AG20443 (cell line): ENCODE measurements at regions not wholly inside any gene's neighbourhood (a gene's known extent, or its start where the extent isn't known, plus 50 kb on each side); places are given as distances from the start of the nearest gene placed in this dataset.
"Not testable (repeated sequence)": the region's sequence is repeated elsewhere in the genome, so short reads cannot be mapped to it uniquely, and the experiment has no call there.

Source experiments
- DNase-seq: peaks from one replicate; pipeline ENCODE4 v3.0.0; 2012; ENCODE audit warnings: low spot score, mixed read lengths

DNA sequence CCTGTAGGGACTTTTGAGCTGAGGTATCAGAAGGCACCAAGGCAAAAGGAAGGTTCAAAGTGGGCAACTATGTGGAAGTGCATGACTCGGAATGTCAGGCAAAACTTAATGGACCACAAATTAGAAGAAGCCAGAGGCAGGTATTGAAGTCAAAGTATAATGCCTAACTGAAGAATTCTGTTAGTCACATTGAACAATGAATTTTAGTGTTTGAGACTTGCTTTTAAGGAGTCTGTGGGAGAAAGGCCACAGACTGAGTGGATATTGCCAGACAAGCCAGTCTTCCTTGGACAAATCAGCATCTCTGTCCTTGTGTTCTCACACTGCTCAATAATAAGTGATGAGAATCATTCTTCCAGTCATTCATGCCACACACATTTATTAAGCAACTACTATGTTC is 498.9 kb downstream of the STK39 start:
- no peak for DNase-seq

DNA sequence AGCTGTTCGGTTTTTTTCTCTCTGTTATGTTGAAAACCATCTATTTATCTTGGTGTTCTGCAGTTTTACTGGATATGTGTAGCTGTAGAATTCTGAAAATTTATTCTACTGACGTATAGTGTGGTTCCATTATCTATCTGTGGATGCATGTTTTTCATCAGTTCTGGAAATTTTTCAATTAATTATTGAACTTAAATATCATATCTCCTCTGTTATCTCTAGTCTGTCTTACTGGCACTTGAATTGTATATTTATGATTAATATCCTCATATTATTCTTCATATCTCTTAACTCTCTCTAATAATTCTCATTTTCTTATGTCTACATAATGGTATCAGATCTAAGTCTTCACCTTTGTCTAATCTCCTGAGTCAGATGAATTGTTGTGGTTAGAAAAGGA is 501.7 kb downstream of the STK39 start:
- no peak for DNase-seq

DNA sequence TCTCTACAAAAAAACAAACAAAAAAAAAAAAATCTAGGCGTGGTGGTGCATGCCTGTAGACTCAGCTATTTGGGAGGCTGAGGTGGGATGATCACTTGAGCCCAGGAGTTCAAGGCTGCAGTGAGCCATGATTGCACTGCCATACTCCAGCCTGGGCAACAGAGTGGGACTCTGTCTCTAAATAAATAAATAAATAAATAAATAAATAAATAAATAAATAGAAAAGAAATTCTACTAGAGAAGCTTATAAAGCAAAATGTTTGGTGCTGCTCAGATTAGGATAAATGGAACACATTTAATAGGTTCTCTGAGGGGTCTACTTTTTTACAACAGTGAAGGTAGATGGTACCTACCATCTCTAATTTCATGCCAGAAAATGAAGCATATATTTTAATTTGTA is 507.5 kb downstream of the STK39 start:
- not testable (repeated sequence) for DNase-seq

DNA sequence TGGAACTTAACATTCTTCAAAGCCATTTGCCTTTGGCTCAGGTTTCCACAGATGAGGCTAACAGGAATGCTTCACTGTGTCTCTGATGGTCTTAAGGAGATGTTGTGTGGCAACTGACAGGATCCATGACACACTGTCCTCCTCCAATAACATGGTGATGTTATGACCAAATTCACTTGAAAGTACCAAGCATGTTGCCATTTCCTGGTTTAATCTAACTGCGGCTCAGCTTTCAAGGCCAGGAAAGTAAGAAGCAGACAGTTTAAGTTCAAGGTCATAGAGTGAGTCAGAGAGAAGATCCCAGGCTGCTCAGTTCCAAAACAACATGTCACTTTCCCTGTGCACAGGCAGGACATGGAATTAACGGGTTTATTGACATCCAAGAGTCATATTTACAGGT is 513.6 kb downstream of the STK39 start:
- DNase-seq: no peak

DNA sequence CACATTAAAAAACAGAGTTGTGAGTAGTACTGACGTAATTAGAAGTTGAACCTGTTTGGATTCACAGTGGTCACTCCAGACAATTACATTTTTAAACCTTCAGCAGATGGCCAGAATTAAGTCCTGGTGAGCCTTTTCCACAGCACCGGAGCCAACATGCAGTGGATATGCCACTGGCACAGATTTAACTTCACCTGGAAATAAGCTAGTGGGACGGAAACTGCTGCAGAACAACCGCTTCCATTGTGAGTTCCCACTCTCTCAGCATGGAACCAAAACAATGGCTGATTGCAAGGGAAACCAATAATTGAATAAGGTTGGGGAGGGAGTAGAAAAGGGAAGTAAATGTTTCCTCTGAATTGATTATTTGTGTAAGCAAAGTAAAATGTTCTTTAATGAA is 515.1 kb downstream of the STK39 start:
- no peak for DNase-seq

DNA sequence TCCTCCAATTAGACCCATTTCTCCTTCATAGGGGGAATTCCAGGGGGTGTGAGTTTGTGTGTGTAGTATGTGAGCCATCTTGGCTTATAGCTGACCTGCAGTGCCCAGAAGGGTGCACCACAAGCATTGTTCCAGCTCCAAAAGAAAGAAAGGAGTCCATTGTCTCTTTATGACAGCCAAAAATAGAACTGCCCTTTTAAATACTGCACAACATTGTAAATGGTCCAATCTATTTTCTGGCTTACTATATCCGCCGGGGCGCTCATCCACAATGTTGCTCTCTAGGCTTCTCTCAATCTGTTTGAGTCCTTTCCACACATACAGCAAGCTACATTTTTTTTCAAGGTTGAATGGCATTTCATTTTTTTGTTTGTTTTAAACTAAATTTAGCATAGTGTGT is 517.5 kb downstream of the STK39 start:
- no peak for DNase-seq

DNA sequence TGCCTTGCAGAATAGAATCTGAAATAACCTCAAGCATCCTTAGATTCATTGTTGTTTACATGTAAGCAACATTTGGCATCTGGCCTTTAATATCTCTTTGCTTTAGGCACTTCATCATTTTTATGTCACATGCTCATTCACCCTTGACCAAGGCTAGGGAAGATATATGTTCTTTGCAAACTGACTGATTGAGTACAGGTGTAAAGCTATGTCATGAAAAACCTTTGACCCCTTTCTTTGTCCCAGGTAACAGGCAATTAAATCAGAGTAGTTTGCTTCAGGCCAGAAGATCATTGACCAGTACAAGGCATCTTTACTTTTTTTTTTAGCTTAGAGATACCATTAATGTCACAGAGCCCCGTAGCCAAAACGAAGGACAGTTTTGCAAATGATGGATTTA is 520.6 kb downstream of the STK39 start:
- DNase-seq: no peak

DNA sequence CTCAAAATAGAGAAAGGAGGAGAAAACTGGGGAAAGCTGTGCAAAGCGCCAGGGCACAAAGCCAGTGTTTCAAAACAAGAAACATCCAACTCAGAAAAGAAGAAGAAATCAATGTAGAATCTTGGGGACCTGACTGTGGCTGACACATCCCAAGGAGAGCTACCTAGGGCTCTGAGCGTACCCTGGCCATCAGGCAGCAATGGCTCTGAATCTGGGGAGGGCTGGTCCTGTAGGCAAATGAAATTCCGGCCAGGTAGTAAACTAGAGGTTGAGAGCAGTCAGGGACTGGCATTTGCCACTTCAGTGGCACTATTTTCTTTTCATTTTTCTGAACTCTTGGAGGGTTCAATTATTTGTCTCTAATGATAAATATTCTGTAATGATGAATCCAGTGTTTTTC is 525.8 kb downstream of the STK39 start:
- DNase-seq: no peak

DNA sequence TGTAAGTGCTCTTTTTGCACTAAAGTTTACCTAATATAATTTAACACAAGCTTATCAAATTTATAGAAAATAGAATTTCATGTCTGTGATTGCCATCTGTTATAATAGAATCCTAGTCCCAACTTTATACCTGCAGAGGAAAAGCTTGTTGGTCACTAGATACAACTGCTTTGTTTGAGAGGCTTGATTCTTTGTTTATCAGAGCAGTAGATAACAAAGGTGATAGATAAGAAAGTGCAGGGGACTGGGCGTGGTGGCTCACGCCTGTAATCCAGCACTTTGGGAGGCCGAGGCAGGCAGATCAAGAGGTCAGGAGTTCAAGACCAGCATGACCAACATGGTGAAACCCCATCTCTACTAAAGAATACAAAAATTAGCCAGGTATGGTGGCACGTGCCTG is 528.0 kb downstream of the STK39 start:
- no peak for DNase-seq

DNA sequence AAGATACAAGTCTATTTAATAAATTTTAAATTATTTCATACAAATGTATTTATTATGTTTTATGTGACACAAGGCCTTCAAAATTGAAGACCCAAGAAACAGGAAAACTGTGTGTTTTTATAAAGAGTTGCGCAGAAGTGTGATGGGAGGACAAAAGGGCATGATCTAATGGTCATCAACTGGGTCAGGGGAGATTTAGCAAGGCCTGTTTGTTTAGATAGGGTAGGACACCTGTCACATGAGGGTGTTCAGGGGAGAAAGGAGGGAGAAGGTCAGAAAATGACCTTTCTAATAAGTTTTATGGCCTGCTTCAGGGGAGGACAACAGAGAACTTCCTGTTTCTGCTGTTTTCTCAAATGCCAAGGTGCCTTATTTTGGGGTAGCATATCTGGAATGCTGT is 528.8 kb downstream of the STK39 start:
- no peak for DNase-seq

DNA sequence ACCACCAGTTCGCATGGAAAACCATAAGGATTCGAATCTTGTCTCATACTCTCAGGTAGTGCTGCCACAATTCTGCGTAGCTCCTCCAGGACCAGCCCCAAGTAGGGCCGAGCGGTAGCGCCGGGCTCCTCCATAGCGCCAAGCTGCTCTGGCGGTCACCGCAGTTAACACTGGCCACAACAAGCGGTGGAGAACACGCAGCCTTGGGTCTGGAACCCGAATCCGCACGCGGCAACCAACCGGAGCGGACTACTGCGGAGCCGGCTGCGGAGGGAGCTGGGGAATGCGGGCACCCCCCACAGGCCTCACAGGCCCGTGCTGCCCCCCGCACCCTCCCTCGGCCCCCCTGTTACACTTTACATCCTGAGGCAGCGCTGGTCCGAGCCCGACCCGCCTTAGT is 531.5 kb downstream of the STK39 start:
- DNase-seq: no peak

DNA sequence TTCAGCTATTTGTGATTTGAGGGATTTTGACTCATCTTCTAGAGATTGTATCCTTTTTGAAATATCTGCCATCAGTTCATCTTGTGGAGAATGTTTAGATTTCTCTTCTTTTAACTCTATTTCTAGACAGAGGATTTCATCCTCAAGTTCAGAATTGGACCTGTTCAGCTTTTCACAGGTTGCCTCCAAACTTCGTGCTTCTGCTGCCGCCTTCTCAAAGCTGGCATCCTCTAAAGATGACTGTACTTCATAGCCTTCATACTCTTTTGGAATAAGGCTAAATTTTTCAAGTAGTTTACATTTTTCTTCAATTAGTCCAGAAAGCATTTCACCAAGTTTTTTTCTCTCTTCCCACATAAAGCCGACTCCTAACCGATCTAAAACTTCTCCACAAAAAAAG is 531.9 kb downstream of the STK39 start:
- not testable (repeated sequence) for DNase-seq

DNA sequence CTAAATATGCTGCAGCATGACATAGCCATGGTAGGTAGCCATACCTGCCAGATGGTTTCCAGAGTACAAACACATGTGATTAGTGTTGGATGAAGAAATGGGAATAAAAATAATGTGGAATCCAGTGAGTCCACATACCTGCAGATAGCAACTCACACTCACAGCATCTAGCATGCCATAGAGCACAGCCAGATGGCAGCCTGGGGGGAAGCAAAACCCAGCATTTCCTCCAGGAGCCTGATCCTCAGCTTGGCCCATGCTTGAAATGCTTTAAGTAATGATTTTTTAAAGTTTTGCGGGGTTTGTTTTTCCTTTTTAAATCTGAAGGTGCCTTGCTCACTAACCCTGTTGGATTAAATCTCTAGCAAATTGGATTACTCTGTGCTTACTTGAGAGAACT is 535.1 kb downstream of the STK39 start:
- no peak for DNase-seq

DNA sequence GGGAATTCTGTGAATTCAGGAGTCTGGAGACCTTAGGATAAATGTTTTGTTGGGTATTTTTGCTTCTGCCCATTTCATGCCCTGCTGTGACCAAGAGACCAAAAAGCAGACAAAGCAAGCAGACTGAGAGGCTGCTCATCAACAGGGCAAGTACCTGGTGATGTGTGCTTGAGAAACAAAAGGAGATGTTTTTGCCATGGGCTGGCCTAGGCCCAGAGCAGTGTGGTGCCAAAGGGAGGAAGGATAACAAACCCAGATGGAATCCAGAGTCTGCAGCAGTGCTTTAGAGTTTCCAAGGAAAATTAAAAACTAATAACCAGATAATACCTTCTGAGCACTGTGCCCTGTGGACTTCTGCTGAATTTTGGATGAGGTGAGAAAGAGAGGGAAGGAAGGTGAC is 538.4 kb downstream of the STK39 start:
- DNase-seq: no peak

DNA sequence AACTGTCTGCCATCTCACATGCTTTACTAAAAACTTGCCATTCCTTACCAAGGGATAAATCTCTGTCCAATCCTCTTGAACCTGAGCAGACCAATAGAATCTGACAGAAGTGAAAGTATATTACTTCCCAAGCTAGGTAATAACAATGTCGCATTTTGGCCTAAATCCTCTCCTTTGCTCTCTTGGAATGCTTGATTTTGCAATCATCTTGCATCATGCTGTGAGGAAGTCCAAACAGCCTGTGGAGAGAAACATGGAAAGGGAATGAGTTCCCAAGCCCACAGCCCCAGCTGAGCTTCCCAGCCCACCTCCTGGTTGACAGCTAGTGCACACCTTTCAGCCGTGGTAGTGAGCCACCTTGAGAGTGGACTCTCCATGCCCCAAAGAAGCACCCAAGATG is 540.6 kb downstream of the STK39 start:
- DNase-seq: no peak

DNA sequence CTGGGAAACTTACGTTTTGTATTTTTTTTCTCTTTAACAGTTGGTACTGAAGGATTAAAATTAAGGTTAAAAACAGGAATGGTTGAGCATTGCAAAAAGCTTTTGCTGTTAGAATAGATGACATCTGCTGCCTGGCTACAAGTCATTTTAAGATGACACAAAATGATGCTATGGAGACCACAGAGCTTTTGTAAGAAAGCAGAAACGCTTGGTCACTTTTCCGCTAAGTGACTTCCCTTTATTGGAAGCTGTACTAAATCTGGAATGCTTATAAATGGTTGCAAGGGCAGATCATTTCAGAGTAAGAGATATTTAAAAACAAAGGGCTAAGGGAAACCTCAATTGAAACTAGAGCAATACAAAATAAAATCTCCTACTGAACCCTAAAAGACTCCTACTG is 544.0 kb downstream of the STK39 start:
- DNase-seq: no peak

DNA sequence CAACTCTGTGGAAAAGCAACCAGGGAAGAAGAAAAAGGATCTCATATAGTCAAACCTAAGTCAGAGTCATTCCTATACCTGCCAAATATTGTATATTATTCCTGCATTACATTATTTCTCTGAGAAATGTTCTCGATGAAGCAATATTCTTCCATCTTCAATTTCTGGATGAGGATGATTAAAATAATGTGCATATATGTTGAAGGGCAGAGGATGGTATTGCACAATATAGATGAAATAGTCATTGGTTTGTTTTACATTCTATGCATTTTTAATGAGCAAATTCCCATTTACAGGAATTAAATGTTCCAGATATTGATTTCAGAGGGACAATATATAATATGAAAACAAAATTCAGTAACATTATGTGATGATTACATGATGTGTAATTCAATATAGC is 545.2 kb downstream of the STK39 start:
- DNase-seq: no peak

DNA sequence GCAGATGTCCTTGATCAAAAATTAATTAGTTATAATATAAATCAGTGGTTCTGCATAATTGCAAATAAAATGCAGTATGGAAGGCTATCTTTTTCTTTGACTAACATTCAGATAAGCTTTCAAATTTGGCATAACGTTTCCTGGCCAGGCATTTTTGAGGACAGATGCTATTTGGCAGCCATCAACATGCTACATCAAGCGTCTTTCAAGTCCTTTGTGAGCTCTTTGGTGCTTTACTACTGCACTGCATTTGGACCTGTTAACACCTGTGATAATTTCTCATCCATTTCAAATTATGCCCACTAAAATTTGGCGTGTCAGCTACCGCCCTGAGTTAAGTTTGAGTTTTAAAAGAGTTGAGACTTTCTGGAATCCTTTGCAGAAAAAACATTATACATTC is 545.7 kb downstream of the STK39 start:
- DNase-seq: no peak

DNA sequence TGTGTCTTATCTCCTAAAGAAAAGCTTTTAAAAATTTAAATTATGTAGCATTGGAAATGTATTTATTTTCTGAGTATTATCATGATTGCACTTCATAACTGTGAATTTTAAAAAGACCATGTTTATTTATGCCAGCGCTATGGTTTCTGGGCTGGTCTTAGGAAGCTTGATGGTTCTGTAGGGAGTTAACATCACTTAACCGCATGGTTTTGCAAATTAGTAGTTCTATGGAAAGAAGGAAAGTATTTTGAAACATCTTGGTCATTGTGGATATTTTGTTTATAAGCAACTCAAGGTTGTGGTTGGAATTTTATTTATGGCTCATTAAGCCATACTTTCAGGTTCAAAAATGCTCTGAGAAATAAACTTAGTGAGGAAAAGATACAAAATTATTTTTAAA is 549.4 kb downstream of the STK39 start:
- DNase-seq: no peak

DNA sequence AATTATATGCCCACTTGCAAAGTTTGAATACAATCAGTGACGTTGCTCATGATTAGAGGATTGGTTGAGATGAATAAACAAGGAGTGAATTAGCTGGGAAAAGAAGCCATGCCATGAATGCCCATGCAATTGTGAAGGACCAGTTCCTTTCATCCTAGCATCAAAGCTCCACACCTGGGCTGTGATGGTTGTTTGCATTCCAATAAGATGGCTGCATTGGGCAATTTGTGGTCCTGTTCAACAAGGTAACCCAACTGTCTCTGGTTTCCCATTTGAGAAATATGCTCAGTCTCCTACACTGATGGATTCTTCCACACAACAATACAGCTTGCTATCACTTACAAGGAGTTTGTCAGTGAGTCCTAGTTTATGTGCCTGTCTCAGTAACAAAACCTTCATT is 550.2 kb downstream of the STK39 start:
- DNase-seq: no peak

DNA sequence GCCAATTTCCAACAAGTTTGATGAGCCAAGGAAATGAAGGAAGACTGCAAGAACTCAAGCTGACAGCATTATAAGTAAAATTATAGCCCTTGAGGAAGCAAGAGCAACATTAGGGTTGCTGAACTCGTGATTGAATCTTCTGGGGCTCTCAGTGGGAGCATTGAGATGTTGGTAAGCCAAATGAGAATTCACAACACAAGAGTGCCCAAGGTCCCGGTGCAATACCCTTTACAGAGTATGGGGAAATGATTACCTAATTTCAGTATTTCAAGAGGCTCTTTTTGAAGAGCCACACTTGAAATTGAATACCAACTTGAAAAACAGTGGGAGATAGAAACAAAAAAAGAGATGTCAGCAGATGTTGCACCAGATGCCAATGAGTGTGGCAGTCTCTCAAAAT is 554.5 kb downstream of the STK39 start:
- no peak for DNase-seq

DNA sequence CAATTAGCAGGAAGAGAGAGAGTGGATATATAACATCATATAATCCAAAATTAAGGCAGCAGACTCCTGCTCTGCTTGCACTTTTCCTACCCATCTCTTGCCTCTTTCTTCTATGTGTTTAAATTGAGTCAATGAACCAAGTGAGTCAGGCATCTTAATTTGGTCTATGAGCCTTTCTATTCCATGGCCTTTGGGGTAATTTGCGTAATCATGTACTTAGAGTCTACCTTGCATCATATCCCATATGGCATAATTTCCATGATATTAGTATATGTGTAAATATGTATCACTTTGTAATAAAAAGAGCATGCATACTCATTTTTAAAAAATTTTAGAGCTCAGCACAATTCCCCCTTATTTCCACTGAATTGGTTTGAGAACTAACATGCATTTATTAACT is 555.2 kb downstream of the STK39 start:
- no peak for DNase-seq

DNA sequence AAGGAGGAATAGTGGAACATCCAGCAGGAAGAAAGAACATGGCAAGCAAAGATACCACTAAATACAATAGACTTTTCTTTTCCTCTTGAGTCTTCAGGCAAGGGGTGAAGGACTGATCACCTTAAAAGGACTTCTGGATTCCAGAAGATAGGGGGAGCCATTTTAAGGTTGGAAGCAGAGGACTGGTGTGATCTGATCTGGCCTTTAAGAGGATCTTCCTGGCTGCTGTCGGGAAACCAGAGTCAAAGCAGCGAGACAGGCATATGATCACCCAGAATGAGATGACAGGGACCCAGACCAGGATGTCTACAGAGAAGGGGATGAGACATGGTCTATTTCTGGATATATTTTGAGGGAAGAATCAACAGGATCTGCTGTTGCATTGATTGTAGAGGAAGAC is 558.0 kb downstream of the STK39 start:
- DNase-seq: no peak

DNA sequence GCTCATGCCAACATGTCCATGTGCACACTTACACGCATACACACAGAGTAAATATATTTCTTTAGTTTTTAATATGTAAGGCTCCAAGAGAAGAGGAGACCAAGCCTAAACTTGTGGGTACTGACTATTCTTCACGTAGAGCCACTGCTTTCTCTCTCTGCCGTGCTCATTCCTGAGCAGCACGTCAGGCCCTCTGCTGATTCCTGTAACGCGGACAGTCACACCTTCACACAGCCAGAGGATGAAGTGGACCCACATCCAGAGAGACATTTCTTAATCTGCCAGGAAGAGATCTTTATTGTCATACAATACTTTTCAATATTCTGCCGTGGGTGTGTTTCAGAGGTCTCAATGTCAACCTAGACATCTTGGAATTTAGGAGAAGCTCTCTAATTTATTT is 560.7 kb downstream of the STK39 start:
- no peak for DNase-seq

DNA sequence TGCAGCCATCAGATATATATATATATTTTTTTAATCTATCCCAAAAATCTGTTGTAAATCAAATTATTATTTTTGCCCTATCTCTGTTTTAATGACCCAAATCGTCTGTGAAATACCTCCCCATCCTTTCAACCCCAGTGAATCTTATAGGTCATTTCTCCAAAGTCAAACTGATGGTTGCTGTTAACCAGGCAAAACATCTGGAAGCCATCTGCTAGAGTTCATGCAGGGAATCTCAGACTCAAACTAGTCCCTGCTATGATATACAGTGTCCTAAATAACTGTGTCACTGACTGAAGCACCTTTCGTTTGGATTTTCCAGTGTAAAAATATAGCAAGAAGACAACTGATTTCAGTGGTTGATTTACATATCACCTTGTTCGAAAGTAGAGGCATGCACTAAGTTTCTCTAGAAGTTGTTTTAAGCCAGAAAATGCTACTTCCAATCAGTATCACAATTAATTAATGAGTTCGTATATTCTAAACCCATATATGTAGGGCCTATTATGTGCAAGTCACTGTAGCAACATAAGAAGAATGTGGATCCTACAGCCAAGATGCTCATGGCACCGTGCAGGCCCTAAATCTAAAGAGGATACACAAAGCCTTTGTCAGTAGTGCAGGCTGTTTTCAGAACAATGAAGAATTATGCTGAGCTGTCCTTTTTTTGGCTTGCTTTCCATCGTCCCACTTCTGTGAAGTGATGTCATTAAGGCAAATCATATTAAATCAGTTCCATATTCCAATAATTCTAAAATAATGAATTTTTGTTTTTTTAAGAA is 566.0 kb downstream of the STK39 start:
- no peak for DNase-seq
